AG04449 (cell line): ENCODE measurements at regions not wholly inside any gene's neighbourhood (a gene's known extent, or its start where the extent isn't known, plus 50 kb on each side); places are given as distances from the start of the nearest gene placed in this dataset.
A peak's percentile ranks its signal among the peaks of the same experiment; 100 is the strongest.

ENCODE experiments used
- CTCF ChIA-PET: fragments of 350-600 bp; formaldehyde crosslinking; extraction: SDS; loops from one replicate; lab custom pipeline; 2021; ENCODE audit warnings: antibody characterized with exemption; lab: Yijun Ruan, JAX
- POLR2A ChIA-PET: fragments of 400-600, 350-600 bp; formaldehyde crosslinking; extraction: SDS; loops from one replicate; lab custom pipeline; 2020; ENCODE audit warnings: antibody characterized with exemption, inconsistent platforms; lab: Yijun Ruan, JAX
- DNase-seq: peaks from one replicate; pipeline ENCODE4 v3.0.0-alpha.2; 2010; ENCODE audit warnings: low read depth, low spot score
- H3K4me3 ChIP-seq: 2 replicates; pipeline ENCODE4 v1.5.1; 2011; ENCODE audit warnings: low read depth, mild to moderate bottlenecking, control low read depth, low read length
- CTCF ChIP-seq: IDR thresholded peaks from one replicate; pipeline ENCODE4 v1.5.1; 2011; ENCODE audit warnings: mild to moderate bottlenecking, moderate library complexity, low read length, control low read depth, inconsistent platforms; ENCODE audit not compliant: insufficient read depth; ENCODE audit errors: missing control alignments

DNA sequence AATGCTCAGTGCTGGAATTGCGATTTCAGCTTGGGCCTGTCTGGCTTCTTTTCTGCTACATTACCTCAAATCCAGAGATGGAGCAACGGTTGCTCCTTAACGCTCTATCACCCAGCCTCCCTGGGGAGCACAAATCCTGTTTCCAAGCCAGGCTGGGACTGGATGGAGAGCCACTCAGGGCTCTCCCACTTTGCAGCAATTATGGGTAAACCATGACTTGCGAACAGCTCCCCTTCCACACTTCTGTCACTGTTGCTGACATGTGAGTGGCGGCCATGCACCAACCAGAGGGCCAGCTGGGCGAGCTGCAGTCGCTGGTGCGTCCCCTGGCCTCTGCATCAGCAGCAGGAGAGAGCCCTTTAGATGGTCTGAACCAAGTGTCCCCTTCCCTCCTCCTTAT is 65.1 kb upstream of the RAB4A start:
- ChIA-PET POLR2A (interaction anchor here (0.5 to 1.2 kb wide), 2 partner anchors 9 to 481 kb away, joined by 3 to 11 read pairs; no protein-coding TSS in a partner anchor), CTCF (interaction anchor here (1.0 to 1.6 kb wide), 5 partner anchors 10 to 471 kb away, joined by 3 to 14 read pairs (median 3); no protein-coding TSS in a partner anchor)
- no peak for DNase-seq
- no peak overlapping the region for H3K4me3 ChIP-seq
- no peak for TF ChIP-seq CTCF

- DNase-seq = no peak
- TF ChIP-seq CTCF = no peak
- POLR2A ChIA-PET = no interaction called here
- H3K4me3 ChIP-seq = no peak overlapping the region
- CTCF ChIA-PET = interaction anchor here (1.4 to 10.3 kb wide), 2 partner anchors 18 to 20 kb away, joined by 4 to 75 read pairs; no protein-coding TSS in a partner anchor
Observed at GRCh38 chr1:229207916-229208315, 63.0 kb upstream of the RAB4A start.

DNA sequence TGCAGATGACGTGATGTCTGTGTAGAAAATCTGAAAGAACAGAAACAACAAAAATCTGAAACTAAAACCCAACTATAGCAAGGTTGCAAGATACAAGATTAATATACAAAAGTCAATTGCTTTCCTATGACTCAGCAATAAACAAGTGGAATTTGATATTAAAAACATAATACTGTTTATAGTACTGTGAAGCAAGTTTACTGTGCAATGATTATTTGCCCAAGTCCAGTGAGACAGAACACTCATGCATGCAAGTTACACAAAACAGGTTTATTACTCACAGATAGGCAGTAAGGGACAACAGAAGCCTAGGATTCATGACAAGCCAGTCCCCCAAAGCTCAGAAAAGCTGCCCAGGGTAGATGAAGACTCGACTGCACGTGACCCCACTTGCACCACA is 62.4 kb upstream of the RAB4A start:
- TF ChIP-seq CTCF = no peak
- ChIA-PET POLR2A (no interaction called here), CTCF (interaction anchor here (1.4 to 10.3 kb wide), 2 partner anchors 18 to 20 kb away, joined by 4 to 75 read pairs; no protein-coding TSS in a partner anchor)
- H3K4me3 ChIP-seq = no peak overlapping the region
- DNase-seq = no peak

DNA sequence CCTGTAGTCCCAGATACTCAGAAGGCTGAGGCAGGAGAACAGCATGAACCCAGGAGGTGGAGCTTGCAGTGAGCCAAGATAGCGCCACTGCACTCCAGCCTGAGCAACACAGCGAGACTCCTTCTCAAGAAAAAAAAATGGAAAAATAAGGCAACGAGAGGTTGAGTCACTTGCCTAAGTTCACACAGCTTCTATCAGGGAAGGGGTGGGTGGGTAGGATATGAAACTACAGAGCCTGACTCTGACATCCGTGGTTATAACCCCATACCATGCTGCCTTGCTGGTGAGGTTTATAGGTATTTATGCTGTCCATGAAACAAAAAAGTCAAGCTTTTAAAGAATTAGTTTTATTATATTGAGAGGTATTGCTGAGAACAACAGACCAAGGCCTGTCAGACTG is 61.5 kb upstream of the RAB4A start:
- H3K4me3 ChIP-seq = no peak overlapping the region
- no peak for TF ChIP-seq CTCF
- DNase-seq = no peak
- POLR2A ChIA-PET = no interaction called here
- CTCF ChIA-PET = interaction anchor here (0.6 to 10.3 kb wide), 3 partner anchors 19 to 518 kb away, joined by 3 to 75 read pairs (median 3); no protein-coding TSS in a partner anchor

- TF ChIP-seq CTCF = no peak
- DNase-seq = peak; percentile 52
- ChIA-PET POLR2A (no interaction called here), CTCF (interaction anchor here (10.3 kb wide), 1 partner anchor 19 kb away, joined by 75 read pairs; no protein-coding TSS in a partner anchor)
- no peak overlapping the region for H3K4me3 ChIP-seq
Observed at GRCh38 chr1:229209816-229210215, 61.1 kb upstream of the RAB4A start.

- CTCF ChIA-PET = interaction anchor here (1.3 to 10.3 kb wide), 2 partner anchors 18 to 546 kb away, joined by 6 to 75 read pairs; no protein-coding TSS in a partner anchor
- POLR2A ChIA-PET = no interaction called here
Observed at GRCh38 chr1:229210844-229211243, 60.1 kb upstream of the RAB4A start.

More at GRCh38 chr1:229210844-229211243, 60.1 kb upstream of the RAB4A start:
- no peak for DNase-seq
- H3K4me3 ChIP-seq = no peak overlapping the region
- TF ChIP-seq CTCF = no peak
